Activated naive CD4-positive, alpha-beta T cell treated with anti-CD3 and anti-CD28 coated beads, Interleukin-2, amount 50 U/mL, for 16 hours (primary cell): ENCODE measurements at regions not wholly inside any gene's neighbourhood (a gene's known extent, or its start where the extent isn't known, plus 50 kb on each side); places are given as distances from the start of the nearest gene placed in this dataset.
"Not testable (repeated sequence)": the region's sequence is repeated elsewhere in the genome, so short reads cannot be mapped to it uniquely, and the experiment has no call there.

ENCODE experiments used
- DNase-seq: peaks from one replicate; pipeline ENCODE4 v3.0.0-alpha.2; 2020

DNA sequence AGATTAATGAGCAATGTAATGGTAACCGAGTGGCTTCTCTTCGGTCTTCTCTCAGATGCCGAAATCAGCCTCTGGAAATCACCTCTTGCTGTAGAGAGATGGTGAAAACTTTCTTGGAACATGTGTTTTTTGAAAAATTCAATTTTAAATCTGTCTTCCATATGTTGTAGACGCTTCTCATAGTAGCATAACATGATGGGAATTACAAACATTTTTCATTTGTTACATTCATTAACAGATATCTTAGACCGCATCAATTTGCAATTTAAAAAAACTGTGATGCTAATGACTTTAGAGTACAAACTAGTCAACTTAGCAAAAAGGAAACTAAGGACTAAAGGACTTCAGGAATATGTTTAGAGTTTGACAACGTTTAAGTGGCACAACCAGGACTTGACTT is 275.2 kb downstream of the ASXL3 start:
- DNase-seq: no peak

DNA sequence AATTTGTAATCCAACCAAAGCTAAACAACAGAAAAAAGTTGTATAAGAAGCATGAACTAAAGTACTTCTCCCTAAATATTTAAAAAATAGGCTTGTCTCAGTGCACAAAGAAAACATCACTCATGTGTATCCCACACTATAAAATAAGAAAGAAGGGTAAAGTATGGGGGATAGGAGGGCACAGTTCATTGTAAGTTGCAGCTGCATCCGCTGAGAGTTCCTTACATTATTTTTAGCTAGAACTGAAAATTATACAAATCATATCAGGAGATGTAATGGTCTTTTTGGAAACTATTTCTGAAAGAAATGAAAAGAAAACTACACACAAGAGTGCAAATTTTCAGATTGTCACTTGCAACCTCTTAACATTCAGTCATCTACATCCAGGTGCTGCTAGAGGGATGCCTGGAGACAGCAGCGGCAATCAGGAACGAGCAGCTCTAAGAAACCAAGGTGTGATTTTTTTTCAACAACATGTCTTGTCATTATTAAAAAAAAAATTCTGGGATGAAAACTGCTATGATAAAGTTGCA is 273.6 kb downstream of the ASXL3 start:
- no peak for DNase-seq

DNA sequence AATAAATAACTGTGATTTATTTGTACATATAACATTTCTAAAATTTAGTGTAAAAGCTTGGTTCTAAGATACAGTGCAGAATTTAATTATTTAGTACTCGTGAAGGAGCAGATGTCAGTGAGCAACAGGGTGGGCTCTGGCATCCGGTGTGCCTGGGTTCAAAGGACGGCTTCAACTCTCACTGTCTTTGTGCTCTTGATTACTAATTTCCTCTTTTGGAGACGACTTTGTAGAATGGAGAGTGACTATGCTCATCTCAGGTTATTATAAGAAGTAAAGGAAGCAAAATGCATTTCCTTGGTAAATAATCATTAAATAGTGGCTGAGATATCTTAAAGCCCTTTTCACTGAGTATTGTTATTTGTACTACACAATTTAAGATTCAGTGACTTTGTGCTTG is 271.7 kb downstream of the ASXL3 start:
- no peak for DNase-seq

DNA sequence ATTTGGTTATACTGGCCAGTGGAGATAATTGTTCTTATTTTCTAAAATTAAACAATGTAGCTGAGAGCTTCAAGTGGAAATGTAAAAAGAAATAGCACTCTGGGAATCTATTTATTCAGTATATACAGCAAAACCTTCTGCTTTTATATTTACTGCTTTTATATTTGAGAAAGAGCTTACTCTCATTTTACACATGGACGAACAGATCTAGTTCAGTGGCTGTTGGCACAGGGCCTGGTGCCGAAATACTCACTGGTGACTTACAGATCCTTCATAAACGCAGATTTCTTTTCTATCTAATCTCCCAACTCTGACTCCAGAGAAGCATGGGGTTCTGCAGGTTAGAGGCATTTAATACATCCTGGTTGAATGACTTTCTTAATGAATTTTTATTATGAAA is 266.2 kb downstream of the ASXL3 start:
- no peak for DNase-seq

DNA sequence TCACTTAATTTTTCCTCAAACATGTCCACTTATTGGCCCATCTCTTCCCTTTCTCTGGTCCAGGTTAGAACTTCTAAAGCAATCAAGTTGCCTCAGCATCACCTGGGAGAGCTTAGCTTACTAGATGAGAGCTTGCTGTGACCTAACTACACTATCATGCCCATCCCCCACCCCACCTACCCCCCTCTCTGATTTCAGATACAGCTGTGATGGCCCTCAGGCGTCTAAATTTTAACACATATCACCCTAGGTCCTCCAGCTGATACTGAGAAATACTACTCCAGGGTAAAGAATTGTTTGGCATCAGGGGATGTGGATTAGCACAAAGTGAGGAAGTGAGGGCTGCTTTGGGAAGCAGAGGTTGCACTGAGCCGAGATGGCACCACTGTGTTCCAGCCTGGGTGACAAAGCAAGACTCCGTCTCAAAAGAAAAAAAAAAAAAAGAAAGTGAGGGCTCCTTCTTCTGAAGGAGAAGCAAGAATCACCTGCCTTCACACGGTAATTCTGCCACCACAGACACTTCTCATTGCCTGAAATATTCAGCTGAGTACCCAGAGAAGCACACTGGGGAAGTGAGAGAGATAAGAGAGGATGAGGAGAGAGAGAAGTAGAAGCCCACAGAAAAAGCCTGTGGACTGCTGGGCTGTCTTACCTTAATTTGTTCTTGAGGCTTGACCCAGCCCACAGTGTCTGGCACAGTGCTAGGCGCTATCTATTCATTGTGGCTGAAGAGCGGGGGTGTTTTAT is 263.4 kb downstream of the ASXL3 start:
- DNase-seq: no peak

DNA sequence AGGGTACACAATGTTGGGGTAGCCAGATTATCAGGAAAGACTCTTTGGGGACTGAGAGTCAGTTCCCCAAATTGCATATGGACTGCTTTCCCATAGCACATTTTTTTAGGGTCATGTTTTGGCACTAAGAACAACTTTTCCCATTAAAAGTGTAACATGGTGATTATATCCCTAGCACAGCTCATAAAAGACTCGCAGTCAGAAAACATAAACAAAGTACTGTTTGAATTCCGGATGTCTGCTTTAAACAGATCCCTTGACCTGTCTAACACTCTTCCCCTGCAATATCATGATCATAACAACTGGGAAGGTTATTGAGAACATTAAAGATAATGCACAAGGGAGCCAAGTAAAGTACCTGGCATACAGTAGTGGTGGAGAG is 262.2 kb downstream of the ASXL3 start:
- no peak for DNase-seq

DNA sequence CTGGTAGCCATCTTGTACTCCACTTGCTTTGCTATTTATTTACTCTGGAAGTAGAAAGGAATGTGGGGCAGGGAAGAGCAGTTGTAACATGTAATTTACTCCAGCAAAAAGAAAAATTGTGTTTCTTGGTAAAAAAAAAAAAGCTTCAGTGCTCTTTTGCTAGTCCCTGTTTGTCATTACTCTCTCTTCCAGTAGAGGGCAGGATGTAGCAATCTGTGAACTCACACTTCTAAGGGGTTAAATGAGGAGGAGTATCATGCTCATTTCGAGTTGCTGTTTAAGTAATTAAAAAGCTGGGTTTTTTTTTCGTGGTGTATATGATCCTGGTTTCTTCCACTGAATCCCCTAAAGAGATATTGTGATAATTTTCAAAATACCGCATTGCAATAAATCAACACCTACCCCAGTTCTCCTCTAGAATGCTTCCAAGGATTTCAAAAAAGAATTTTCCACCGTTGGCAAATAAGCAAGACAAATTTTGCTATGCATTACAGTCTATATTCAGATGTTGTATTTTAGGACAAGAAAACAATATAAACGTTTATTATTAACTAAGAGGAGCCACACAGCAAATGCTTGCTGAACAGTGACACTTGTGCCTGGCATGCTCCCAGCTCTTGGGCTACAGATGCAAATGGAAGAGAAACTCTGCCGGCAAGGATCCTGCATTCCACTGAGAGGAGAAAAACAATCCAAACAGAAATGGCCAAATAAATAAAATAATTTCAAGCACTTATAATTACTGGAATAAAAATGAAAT is 261.6 kb downstream of the ASXL3 start:
- DNase-seq: no peak

DNA sequence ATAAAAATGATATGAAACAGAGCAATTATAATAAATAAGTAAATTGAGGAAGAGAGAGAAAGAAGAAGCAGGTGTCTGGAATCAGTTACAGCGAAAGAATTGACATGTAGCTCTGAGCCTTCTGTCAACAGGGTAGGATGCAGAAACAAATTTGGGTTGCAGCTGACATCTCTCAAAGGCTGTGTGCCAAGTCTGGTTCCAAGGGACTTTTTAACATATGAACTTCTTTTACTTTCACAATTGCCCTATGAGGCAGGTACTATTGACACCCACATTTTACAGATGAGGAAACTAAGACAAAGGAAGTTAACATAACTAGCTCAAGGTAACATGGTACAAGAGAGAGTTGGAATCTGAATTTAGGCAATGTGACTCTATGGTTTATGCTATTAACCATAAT is 260.0 kb downstream of the ASXL3 start:
- no peak for DNase-seq

DNA sequence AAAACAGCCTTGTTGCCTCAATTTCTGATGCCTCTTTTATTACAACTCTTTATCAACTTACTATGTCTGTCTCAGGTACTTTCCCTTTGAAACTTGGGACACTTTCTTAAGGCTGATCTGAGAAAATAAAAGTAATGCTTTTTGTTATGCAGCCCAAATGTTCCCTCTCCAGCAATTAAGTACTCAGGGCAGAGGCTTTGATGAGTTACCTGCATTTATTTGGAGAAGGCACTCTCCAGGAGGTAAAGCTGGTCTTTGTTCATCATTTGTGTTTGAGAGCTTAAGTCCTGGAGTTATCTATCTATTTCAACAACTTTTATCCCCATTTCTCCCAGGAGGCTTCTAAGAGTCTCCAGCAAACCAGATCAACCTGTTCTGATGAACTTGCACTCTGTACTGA is 259.2 kb downstream of the ASXL3 start:
- no peak for DNase-seq

DNA sequence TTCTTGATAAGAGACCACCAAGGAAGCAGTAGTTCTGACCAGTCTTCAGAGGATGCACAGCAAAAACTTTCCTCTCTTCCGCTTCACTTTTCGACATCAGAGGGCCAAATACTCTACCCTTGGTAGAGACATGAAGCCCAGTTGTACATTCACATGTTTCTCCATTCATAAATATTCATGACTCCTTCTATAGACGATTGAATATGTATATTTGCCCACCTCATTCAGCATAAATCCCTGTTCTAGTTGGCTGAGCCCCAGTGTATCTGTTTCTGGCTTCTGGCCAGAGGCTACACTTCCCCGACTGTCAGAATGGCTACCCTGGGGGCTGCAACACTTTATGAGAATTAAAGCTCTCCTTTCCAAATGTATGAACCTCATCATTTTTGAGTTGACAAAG is 258.5 kb downstream of the ASXL3 start:
- DNase-seq: no peak

DNA sequence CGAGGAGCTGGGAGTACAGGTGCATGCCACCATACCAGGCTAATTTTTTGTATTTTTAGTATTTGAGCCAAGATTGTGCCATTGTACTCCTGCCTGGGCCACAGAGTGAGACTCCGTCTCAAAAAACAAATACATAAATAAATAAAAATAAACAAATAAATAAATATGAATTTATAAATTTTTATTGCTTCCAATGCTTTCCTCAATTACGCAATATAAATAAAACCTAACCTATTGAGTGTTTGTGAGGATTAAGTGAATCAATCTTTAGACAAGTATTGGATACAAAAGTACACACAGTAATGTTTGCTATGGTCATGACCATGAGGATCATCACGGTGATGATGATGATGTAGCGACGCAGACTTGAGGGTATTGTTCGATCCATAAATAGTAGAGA is 257.4 kb downstream of the ASXL3 start:
- no peak for DNase-seq

DNA sequence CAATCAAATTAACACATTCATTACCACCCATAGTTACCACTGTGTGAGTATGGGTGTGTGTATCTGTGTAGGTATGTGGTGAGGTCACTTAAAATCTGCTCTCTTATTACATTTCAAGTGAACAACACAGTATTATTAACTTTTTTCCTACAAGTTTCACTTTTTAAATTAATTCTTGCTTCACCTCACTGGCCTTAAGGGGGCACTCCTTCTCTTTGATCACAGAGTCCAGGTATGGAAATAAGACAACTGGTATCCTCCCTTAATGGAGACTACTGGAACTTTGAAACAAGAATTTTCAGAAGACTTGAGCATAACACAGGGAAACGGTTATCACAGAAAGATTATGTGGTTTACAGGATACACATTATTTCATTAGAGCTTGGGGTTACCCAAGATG is 255.8 kb downstream of the ASXL3 start:
- DNase-seq: no peak

DNA sequence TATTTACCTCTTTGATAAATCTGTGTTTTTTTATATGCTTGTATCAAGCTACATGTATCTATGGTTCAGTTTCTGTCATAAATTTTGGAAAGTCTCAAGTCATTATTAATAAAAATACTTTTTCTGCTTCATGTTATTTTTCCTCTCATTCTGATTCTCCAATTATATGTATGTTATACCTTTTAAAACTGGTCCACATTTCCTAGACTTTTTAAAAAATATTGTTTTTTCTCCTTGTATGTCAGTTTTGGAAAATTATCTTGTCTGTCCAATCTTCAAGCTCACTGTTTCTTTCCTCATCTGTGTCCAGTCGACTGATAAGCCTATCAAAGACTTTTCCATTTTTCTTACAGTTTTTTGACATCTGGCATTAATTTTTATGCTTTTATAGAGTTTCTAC is 253.4 kb downstream of the ASXL3 start:
- no peak for DNase-seq

DNA sequence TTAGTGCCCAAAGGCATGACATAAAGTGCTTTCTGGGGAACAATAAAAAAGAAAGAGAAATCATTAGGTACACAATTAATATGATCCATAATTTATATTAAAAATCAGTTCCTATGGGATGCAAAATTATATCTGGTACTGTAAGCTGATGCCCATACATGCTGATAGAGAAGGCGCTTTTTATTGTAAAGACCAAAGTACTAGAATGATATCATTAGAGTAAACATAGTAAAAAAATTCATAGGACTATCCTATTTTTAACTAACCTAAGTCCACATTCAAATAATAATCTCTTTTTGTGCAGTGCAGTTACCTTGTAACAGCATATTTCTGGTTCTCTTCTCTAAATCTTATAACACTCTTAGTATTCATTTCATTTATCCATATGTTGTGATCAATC is 252.2 kb downstream of the ASXL3 start:
- no peak for DNase-seq

DNA sequence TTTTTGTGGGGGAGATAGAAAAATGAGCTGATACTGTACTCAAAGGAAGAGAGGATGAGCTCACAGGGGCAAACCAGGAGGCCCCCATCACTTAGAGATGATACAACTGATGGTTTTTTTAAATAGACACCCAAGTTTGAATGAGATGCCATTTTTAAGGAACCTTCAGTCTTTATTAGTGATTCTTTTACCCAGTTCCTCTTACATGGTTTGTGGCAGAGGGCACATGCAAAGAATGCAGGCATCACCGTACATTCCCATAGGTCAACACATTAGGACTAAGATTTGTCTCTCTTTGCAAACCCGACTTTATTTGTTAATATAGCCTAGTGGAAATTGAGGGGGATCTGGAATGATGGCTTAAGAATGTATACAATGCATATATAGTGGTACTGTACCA is 250.9 kb downstream of the ASXL3 start:
- DNase-seq: no peak

DNA sequence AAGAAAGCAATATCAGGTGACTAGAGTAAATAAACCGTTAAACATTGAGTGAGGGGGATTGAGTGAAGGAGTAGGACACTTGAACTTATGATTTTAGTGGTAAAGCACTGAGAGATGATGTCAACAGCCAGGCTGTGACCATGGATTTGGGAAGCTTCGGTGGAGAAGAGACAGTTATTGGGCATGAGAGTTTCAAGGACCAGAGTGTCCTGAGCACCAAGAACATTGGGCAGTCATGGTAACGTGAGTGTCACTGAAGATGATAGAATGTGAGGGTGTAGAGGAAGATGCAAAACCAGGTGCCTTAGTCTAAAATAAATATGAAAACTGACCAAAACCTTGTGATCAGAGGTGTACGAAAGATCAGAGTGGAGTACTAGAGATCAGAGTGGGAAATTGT is 248.1 kb downstream of the ASXL3 start:
- no peak for DNase-seq

DNA sequence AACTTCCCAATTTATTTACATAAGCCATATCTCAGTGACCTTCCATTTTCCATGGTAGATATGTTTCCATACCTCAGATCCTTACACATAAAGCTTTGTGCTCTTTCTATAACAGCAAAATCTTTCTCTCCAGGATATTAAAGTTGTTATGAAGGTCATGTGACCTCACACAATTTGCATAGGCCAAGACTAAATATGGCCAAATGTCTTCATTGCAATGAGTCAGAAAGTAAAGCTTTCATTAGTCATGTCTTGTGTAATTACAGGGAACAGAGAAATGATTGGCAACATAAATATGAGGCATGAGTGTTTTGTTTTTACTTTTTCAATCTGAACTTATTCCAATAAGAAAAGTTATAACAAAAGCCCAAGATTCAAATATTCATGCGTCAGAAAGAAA is 243.5 kb downstream of the ASXL3 start:
- DNase-seq: no peak

DNA sequence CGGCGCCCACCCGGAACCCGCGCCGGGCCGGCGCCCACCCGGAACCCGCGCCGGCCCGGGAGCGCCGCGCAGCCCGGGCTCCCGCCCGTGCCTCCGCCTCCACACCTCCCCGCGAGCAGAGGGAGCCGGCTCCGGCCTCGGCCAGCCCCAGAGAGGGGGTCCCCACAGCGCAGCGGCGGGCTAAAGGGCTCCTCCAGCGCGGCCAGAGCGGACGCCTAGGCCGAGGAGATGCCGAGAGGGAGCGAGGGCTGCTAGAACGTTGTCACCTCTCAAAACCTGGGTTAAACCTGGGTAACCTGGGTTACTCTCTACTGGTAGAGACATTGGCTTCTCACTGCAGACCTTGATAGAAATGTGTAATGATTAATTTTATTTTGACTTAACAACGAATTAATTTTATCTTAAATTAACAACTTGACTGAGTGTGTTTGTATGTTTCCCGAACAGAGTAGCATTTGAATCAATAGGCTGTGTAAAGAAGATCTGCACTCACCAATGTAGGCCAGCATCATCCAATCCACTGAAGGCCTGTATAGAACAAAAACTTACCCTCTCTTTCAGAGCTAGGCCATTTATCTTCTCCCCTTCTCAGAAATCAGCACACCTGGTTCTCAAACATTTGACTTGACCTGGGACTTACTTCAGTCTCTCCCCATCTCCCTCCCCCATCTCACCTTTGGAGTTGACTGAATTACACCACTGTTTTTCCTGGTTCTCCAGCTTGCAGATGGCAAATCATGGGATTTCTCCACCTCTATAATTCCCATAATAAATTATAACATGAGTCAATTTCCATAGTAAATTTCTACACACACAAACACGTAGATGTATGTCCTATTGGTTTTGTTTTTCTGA is 242.7 kb downstream of the ASXL3 start:
- no peak for DNase-seq

DNA sequence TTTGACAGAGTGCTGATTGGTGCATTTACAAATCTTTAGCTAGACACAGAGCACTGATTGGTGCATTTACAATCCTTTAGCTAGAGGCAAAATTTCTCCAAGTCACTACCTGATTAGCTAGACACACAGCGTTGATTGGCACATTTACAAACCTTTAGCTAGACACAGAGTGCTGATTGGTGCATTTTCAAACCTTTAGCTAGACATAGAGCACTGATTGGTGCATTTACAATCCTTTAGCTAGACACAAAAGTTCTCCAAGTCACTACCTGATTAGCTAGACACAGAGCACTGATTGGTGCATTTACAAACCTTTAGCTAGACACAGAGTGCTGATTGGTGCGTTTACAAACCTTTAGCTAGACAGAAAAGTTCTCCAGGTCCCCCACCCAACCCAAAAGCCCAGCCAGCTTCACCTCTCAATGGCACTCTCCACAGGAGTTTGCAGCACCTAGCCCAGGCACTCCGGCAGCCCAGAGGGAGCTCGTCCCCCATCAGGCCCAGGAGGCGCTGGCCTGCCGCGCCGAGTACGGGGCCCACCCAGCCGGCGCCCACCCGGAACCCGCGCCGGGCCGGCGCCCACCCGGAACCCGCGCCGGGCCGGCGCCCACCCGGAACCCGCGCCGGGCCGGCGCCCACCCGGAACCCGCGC is 241.8 kb downstream of the ASXL3 start:
- not testable (repeated sequence) for DNase-seq

DNA sequence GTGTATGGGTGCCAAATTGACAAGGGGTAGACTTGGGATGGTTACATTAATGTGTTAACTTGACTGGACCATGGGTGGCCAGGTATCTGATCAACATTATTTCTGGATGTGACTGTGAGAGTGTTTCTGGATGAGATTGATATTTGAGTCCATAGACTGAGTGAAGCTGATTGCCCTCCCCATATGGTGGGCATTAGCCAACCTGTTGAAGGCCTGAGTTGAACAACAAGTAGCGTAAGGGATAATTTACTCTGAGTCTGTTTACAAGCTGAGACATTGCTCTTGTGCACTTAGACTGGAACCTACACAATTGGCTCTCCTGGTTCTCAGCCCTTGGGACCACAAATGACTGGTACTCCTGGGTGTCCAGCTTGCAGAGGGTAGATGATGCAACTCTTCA is 240.1 kb downstream of the ASXL3 start:
- no peak for DNase-seq

DNA sequence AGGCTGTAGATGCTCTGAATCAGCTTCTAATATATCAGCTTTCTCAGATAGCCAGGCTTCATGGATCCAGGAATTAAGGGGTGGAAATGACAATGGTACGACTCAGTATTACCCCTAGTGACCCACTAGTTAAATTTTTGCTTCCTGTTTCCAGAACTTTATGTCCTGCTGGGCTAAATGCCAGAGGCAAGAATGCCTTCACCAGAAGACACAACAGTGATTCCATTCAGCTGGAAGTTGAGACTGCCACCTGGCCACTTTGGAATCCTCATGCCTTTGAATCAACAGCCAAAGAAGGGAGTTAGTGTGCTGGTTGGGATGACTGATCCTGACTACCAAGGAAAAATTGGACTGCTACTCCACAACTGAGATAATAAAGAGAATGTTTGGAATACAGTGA is 239.1 kb downstream of the ASXL3 start:
- DNase-seq: no peak

DNA sequence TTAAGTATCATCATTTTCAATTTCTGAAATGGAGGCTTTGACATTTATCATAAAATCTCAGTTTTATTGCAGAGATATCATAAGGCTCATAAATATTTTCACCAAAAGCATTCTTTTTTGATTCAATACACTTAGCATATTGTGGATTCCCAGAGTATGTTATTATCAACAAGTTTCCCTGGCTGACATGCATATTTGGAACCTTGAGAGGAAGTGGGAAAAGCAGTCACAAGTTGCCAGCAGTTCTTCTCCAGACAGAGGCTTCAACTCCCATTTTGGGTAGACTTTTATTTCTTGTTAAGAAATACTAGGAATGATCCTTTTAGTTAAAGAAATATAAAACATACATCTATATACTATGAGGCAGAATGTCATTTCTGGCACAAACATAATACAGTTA is 236.5 kb downstream of the ASXL3 start:
- no peak for DNase-seq

DNA sequence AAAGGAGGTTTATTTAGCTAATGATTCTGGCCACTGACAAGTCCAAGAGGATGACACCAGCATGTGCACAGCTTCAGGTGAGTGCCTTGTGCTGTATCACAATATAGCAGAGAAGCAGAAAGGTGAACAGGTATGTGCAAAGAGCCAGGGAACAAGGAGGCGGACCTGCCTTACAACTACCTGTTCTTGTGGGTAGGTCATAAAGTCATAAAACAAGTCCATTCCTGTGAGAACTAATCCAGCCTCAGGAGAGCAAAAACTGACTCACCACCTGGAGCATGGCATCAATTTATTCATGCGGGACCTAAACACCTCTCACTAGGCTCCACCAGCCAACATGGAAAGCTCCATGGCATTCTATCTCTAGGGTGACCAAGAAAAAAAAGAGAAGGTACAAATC is 234.2 kb downstream of the ASXL3 start:
- no peak for DNase-seq
